Heart right ventricle (tissue), 16 donors: ENCODE measurements at regions not wholly inside any gene's neighbourhood (a gene's known extent, or its start where the extent isn't known, plus 50 kb on each side); places are given as distances from the start of the nearest gene placed in this dataset.

Experiments used
- ATAC-seq, 8 donors: fragments of 200-7000 bp; cut with Tn5 transposase; one replicate each; pipeline ENCODE4 v1.9.1; 2020; ENCODE audit warnings: mild to moderate bottlenecking in 8 of 8, moderate library complexity in 8 of 8, moderate number of reproducible peaks in 1 of 8
- DNase-seq, 2 donors: peaks; one replicate each; pipeline ENCODE4 v3.0.0-alpha.2; 2020
- H3K27ac ChIP-seq, 10 donors: fragments of 200-600 bp; sonication (generic) in 2 of 10; one replicate each; pipeline versions ENCODE4 v1.5.0 to v1.8.0; 2020 to 2022; ENCODE audit warnings: mild to moderate bottlenecking in 3 of 10
- H3K27me3 ChIP-seq, 7 donors: fragments of 200-600 bp; one replicate each; pipeline ENCODE4 v1.8.0; 2021 to 2022; ENCODE audit warnings: mild to moderate bottlenecking in 2 of 7
- H3K36me3 ChIP-seq, 9 donors: fragments of 200-600 bp; sonication (generic) in 1 of 9; one replicate each; pipeline versions ENCODE4 v1.5.0 to v1.8.0; 2020 to 2022; ENCODE audit warnings: mild to moderate bottlenecking in 2 of 9
- H3K4me1 ChIP-seq, 9 donors: fragments of 200-600 bp; sonication (generic) in 1 of 9; one replicate each; pipeline versions ENCODE4 v1.5.0 to v1.8.0; 2020 to 2022; ENCODE audit warnings: mild to moderate bottlenecking in 4 of 9
- H3K4me3 ChIP-seq, 10 donors: fragments of 200-600 bp; sonication (generic) in 2 of 10; one replicate each; pipeline versions ENCODE4 v1.5.0 to v1.8.0; 2020 to 2022; ENCODE audit warnings: mild to moderate bottlenecking in 7 of 10, moderate library complexity in 2 of 10
- H3K9me3 ChIP-seq, 11 donors: fragments of 200-600 bp in 10 of 11; sonication (generic) in 2 of 11; one replicate each; pipeline versions ENCODE4 v1.5.0 to v1.8.0; 2013 to 2022; ENCODE audit warnings: mild to moderate bottlenecking in 2 of 11, control low read depth in 1 of 11, moderate library complexity in 1 of 11
- WGBS, 2 donors: extraction: QIAGEN DNeasy Blood & Tissue Kit; methylation state at CpG; one replicate each; pipeline ENCODE4 v1.1.7; 2013; ENCODE audit warnings: inconsistent platforms in 1 of 2; 5-methylcytosine and 5-hydroxymethylcytosine counted together
- intact Hi-C, 10 donors: fragments of 100-400 bp; cut with DNase I; formaldehyde crosslinking; loops; one replicate each; pipeline versions ENCODE4 v1.11.1 to v1.14.2; 2022
- TF ChIP-seq, protein P1 (sequence below), 9 donors: fragments of 200-600 bp; sonication (generic) in 2 of 9; IDR thresholded peaks; one replicate each; pipeline versions ENCODE4 v1.5.0 to v1.8.0; 2021 to 2022; ENCODE audit warnings: antibody characterized with exemption in 9 of 9, mild to moderate bottlenecking in 5 of 9, moderate library complexity in 1 of 9
- donor health status: Arrhythmogenic right ventricular cardiomyopathy.
- donor health status: ischemic (EF 13 %, LVEDD 7.1; RV severe dilation, severe dysfunction).
- donor health status: healthy with polysubstance abuse.
- donor health status: DM: no; HTN: yes; CAD: no.
- donor health status: DM: no; HTN: no; CAD: no.
- donor health status: ischemic (EF 25% LVEDD 6.9; RV normal size, moderate dysfunction).
- donor health status: ischemic (EF 25% LVEDD 5.7; RV mildly dilated, moderate dysfunction).
- donor health status: healthy.
- donor health status: DM: yes; HTN: yes; CAD: no.
- donor health status: Ischemic cardiomyopathy.
- donor health status: ischemic (EF 35%, LVEDD 5.7; RV mildly dilated, moderate dysfunction).
- donor health status: nonischemic (EF 11% LVEDD 7.7; RV severe dilation, severe dysfunction).
- donor health status: DM: yes; HTN: yes; CAD: no.
- donor health status: PGD.
- donor health status: ischemic (EF 29% LVEDD 5.4; RV normal size, mild dysfunction).
- donor health status: nonischemic (EF 23%, LVEDD 6.1; RV moderate dilation, normal function).

- Histone ChIP-seq H3K9me3 (no peaks in the 10 kb centered on the region), H3K36me3 (no peaks in the 10 kb centered on the region), H3K27ac (no peak overlapping the region), H3K4me1 (peaks cover 0 to 3% (median 0%) of the 10 kb centered on the region in 9 donors), H3K27me3 (peaks cover 0 to 65% (median 37%) of the 10 kb centered on the region in 7 donors), H3K4me3 (no peak overlapping the region)
- intact Hi-C loops, result loop anchor here in 3 of 10 donors (2.0 to 5.0 kb wide), 3 partner anchors 202 to 252 kb away; partner anchors contain the start of gene MGAT5B (in 1 of the 3)
- ATAC-seq (no peak), DNase-seq (no peak)
- TF ChIP-seq, protein P1, sequence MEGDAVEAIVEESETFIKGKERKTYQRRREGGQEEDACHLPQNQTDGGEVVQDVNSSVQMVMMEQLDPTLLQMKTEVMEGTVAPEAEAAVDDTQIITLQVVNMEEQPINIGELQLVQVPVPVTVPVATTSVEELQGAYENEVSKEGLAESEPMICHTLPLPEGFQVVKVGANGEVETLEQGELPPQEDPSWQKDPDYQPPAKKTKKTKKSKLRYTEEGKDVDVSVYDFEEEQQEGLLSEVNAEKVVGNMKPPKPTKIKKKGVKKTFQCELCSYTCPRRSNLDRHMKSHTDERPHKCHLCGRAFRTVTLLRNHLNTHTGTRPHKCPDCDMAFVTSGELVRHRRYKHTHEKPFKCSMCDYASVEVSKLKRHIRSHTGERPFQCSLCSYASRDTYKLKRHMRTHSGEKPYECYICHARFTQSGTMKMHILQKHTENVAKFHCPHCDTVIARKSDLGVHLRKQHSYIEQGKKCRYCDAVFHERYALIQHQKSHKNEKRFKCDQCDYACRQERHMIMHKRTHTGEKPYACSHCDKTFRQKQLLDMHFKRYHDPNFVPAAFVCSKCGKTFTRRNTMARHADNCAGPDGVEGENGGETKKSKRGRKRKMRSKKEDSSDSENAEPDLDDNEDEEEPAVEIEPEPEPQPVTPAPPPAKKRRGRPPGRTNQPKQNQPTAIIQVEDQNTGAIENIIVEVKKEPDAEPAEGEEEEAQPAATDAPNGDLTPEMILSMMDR (IDR thresholded peaks at IDR 0.05), result no peak
- WGBS, 2 donors, result 74 to 77% methylated on average over 2 of the region's 2 CpGs
These were observed 71.9 kb upstream of the SEC14L1 start for GRCh38 chr17:77068915-77069314.

GRCh38 chr17:77070888-77071279 is 69.9 kb upstream of the SEC14L1 start:
- ATAC-seq, result no peak
- Histone ChIP-seq H3K27me3 (peaks cover 0 to 69% (median 46%) of the 10 kb centered on the region in 7 donors), H3K9me3 (no peaks in the 10 kb centered on the region), H3K4me1 (peaks cover 0 to 3% (median 0%) of the 10 kb centered on the region in 9 donors), H3K27ac (no peak overlapping the region), H3K36me3 (no peaks in the 10 kb centered on the region), H3K4me3 (no peak overlapping the region)
- TF ChIP-seq, protein P1 (IDR thresholded peaks at IDR 0.05), result no peak
- 59 to 61% methylated on average over 6 of the region's 6 CpGs for WGBS, 2 donors
- intact Hi-C loops, result loop anchor here in 1 of 10 donors (10.0 kb wide), 1 partner anchor 424 kb away; no protein-coding TSS in a partner anchor
- DNase-seq, result no peak

DNA sequence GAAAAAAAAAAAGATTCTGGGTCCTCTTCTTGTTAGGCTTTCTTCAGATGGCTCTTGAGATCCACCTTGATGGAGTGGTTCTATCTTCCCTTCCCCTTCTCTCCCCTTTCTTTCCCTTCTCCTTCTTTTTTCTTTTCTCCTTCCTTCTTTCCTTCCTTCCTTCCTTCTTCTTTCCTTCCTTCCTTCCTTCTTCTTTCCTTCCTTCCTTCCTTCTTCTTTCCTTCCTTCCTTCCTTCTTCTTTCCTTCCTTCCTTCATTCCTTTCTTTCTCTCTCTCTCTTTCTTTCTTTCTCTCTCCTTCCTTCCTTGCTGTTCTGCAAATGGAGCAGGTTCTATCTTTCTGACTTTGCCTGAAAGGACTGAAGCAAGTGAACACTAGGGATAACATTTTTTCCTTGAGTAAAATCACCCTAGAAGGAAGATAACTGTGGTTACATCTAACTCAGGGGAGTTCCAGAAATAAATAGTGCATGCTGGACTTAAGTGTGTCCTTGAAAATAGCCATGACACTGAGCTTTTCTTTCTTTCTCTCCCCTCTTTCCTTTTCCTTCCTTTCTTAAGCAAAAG is 68.8 kb upstream of the SEC14L1 start:
- DNase-seq, result no peak
- Histone ChIP-seq H3K9me3 (no peaks in the 10 kb centered on the region), H3K4me1 (peaks cover 0 to 8% (median 0%) of the 10 kb centered on the region in 9 donors), H3K27me3 (peaks cover 0 to 68% (median 43%) of the 10 kb centered on the region in 7 donors), H3K4me3 (no peak overlapping the region), H3K36me3 (no peaks in the 10 kb centered on the region), H3K27ac (no peak overlapping the region)
- intact Hi-C loops, result loop anchor here in 1 of 10 donors (10.0 kb wide), 1 partner anchor 423 kb away; no protein-coding TSS in a partner anchor
- ATAC-seq, result no peak
- TF ChIP-seq, protein P1 (IDR thresholded peaks at IDR 0.05), result no peak

DNA sequence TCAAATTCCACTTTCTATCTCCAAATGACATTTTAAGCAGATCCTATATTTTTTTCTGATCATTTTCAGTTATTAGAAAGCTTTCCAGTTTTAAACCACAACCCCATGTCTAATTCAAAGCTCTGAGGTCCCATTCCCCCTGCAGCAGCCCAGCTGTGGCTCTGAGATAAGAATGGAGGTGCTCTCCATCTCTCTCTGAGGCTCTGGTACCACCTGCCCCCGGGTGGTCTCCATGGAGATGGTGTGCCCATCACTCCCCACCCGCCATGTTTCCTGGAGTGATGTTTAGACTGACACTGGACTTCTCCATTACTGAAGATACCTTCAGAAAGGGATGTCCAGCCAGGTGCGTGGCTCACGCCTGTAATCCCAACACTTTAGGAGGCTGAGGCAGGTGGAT is 68.1 kb upstream of the SEC14L1 start:
- TF ChIP-seq, protein P1 (IDR thresholded peaks at IDR 0.05), result no peak
- Histone ChIP-seq H3K9me3 (no peaks in the 10 kb centered on the region), H3K36me3 (no peaks in the 10 kb centered on the region), H3K4me3 (no peak overlapping the region), H3K4me1 (peaks cover 0 to 8% (median 0%) of the 10 kb centered on the region in 9 donors), H3K27ac (no peak overlapping the region), H3K27me3 (peaks cover 0 to 69% (median 43%) of the 10 kb centered on the region in 7 donors)
- ATAC-seq (no peak), DNase-seq (no peak)
- WGBS, 2 donors, result 77 to 79% methylated on average over 4 of the region's 4 CpGs
- intact Hi-C loops, result loop anchor here in 1 of 10 donors (10.0 kb wide), 1 partner anchor 422 kb away; no protein-coding TSS in a partner anchor
